GM18520 (cell line): ENCODE measurements at regions not wholly inside any gene's neighbourhood (a gene's known extent, or its start where the extent isn't known, plus 50 kb on each side); places are given as distances from the start of the nearest gene placed in this dataset.

Experiments
- ATAC-seq: cut with Tn5 transposase; IDR thresholded peaks from one replicate; pipeline ENCODE4 v1.9.1; 2021; ENCODE audit not compliant: unreplicated experiment

- no peak for ATAC-seq
Measured at GRCh38 chr5:115378754-115379153, 82.3 kb upstream of the CCDC112 start.

- peak; percentile 57 for ATAC-seq
Measured at GRCh38 chr5:115377468-115378217, 81.2 kb upstream of the CCDC112 start.

- ATAC-seq, result no peak
Measured at GRCh38 chr5:115375893-115376292, 79.4 kb upstream of the CCDC112 start.

GRCh38 chr5:115374057-115374775 lies 77.8 kb upstream of the CCDC112 start:
- no peak for ATAC-seq

- ATAC-seq, result no peak
Measured at GRCh38 chr5:115372146-115372545, 75.7 kb upstream of the CCDC112 start.

- no peak for ATAC-seq
Measured at GRCh38 chr5:115369430-115370144, 73.1 kb upstream of the CCDC112 start.

GRCh38 chr5:115366223-115366622 lies 69.8 kb upstream of the CCDC112 start:
- ATAC-seq, result no peak

GRCh38 chr5:115363879-115364278 lies 67.4 kb upstream of the CCDC112 start:
- ATAC-seq, result no peak

- no peak for ATAC-seq
Measured at GRCh38 chr5:115360046-115360685, 63.7 kb upstream of the CCDC112 start.

- no peak for ATAC-seq
Measured at GRCh38 chr5:115355767-115356381, 59.4 kb upstream of the CCDC112 start.

- no peak for ATAC-seq
Measured at GRCh38 chr5:115355095-115355494, 58.6 kb upstream of the CCDC112 start.

- no peak for ATAC-seq
Measured at GRCh38 chr5:115354246-115354645, 57.8 kb upstream of the CCDC112 start.

- no peak for ATAC-seq
Measured at GRCh38 chr5:115352571-115352970, 56.1 kb upstream of the CCDC112 start.

- no peak for ATAC-seq
Measured at GRCh38 chr5:115351356-115352195, 55.1 kb upstream of the CCDC112 start.

GRCh38 chr5:115350894-115351293 lies 54.4 kb upstream of the CCDC112 start:
- no peak for ATAC-seq

GRCh38 chr5:115349001-115349817 lies 52.8 kb upstream of the CCDC112 start:
- ATAC-seq, result no peak

GRCh38 chr5:115348175-115348574 lies 51.7 kb upstream of the CCDC112 start:
- no peak for ATAC-seq
